GM23338 (cell line): ENCODE measurements at regions not wholly inside any gene's neighbourhood (a gene's known extent, or its start where the extent isn't known, plus 50 kb on each side); places are given as distances from the start of the nearest gene placed in this dataset.

Experiments used
- ATAC-seq: fragments of 200-7000 bp; cut with Tn5 transposase; 3 replicates; pipeline ENCODE4 v1.9.1; 2020
- DNase-seq: peaks from one replicate; pipeline ENCODE4 v3.0.0-alpha.2; 2015; ENCODE audit warnings: low spot score
- H2AFZ ChIP-seq: fragments of 200-600 bp; sonication (generic); 2 replicates; pipeline ENCODE4 v1.8.0; 2016; ENCODE audit warnings: antibody characterized with exemption, mild to moderate bottlenecking, moderate library complexity
- H3F3A ChIP-seq: fragments of 200-600 bp; sonication (generic); replicated peaks from 2 replicates; pipeline ENCODE4 v1.8.0; 2017; ENCODE audit warnings: antibody characterized with exemption, mixed run types, low read depth
- H3K27ac ChIP-seq: fragments of 200-600 bp; sonication (generic); 2 replicates; pipeline ENCODE4 v1.6.1; 2016; ENCODE audit warnings: low read depth
- H3K27me3 ChIP-seq: fragments of 200-600 bp; sonication (generic); 2 replicates; pipeline ENCODE4 v1.8.0; 2016; ENCODE audit warnings: mild to moderate bottlenecking, mixed run types, moderate library complexity; ENCODE audit not compliant: insufficient read depth
- H3K36me3 ChIP-seq: fragments of 200-600 bp; sonication (generic); 2 replicates; pipeline ENCODE4 v1.8.0; 2016; ENCODE audit warnings: mild to moderate bottlenecking; ENCODE audit not compliant: insufficient read depth
- H3K4me1 ChIP-seq: fragments of 200-600 bp; sonication (generic); 2 replicates; pipeline ENCODE4 v1.8.0; 2016; ENCODE audit warnings: mild to moderate bottlenecking, moderate library complexity; ENCODE audit not compliant: insufficient read depth
- H3K4me2 ChIP-seq: fragments of 200-600 bp; sonication (generic); 2 replicates; pipeline ENCODE4 v1.7.1; 2017; ENCODE audit warnings: mixed run types
- H3K4me3 ChIP-seq: fragments of 200-600 bp; sonication (generic); 2 replicates; pipeline ENCODE4 v1.6.1; 2016; ENCODE audit warnings: mixed run types
- H3K79me2 ChIP-seq: fragments of 200-600 bp; sonication (generic); replicated peaks from 2 replicates; pipeline ENCODE4 v1.8.0; 2017; ENCODE audit warnings: mild to moderate bottlenecking; ENCODE audit not compliant: insufficient read depth
- H3K9me2 ChIP-seq: fragments of 200-600 bp; sonication (generic); 2 replicates; pipeline ENCODE4 v1.8.0; 2017; ENCODE audit not compliant: insufficient read depth
- H4K20me1 ChIP-seq: fragments of 200-600 bp; sonication (generic); replicated peaks from 2 replicates; pipeline ENCODE4 v1.8.0; 2017; ENCODE audit warnings: mild to moderate bottlenecking; ENCODE audit not compliant: insufficient read depth
- H3K27ac Mint-ChIP-seq: 2 replicates; pipeline ENCODE4 v1.8.0; 2020; ENCODE audit warnings: inconsistent platforms, mild to moderate bottlenecking, moderate library complexity, mixed read lengths
- H3K27me3 Mint-ChIP-seq: 3 replicates; pipeline ENCODE4 v1.8.0; 2022; ENCODE audit warnings: low read depth, mild to moderate bottlenecking, moderate library complexity, mixed read lengths, inconsistent platforms; ENCODE audit not compliant: insufficient read depth, poor library complexity
- H3K36me3 Mint-ChIP-seq: 3 replicates; pipeline ENCODE4 v1.8.0; 2021; ENCODE audit warnings: low read depth, mild to moderate bottlenecking, inconsistent platforms, moderate library complexity, mixed read lengths
- H3K4me1 Mint-ChIP-seq: 3 replicates; pipeline ENCODE4 v1.8.0; 2020; ENCODE audit warnings: mild to moderate bottlenecking, inconsistent platforms, mixed read lengths
- H3K4me3 Mint-ChIP-seq: 3 replicates; pipeline ENCODE4 v1.8.0; 2021; ENCODE audit warnings: moderate library complexity, mild to moderate bottlenecking, inconsistent platforms, mixed read lengths
- H3K9me3 Mint-ChIP-seq: 3 replicates; pipeline ENCODE4 v1.8.0; 2020; ENCODE audit warnings: moderate library complexity, mild to moderate bottlenecking, inconsistent platforms, mixed read lengths
- CREB1 ChIP-seq: fragments of 250-450 bp; sonication (Bioruptor Pico); IDR thresholded peaks from 2 replicates; pipeline ENCODE4 v1.5.0; 2020; ENCODE audit warnings: low read depth, mild to moderate bottlenecking, moderate library complexity
- POLR2AphosphoS5 ChIP-seq: IDR thresholded peaks from 2 replicates; pipeline ENCODE4 v1.6.1; 2016; ENCODE audit warnings: antibody characterized with exemption, low read depth
- ZNF114 ChIP-seq: fragments of 250-450 bp; sonication (Bioruptor Pico); IDR thresholded peaks from 2 replicates; pipeline ENCODE4 v1.5.0; 2020; ENCODE audit warnings: mild to moderate bottlenecking, moderate library complexity
- ZNF331 ChIP-seq: fragments of 250-450 bp; sonication (Bioruptor Pico); IDR thresholded peaks from 2 replicates; pipeline ENCODE4 v1.5.0; 2020; ENCODE audit warnings: low read depth, mild to moderate bottlenecking, moderate library complexity
- TF ChIP-seq, protein P1 (sequence below): fragments of 250-450 bp; sonication (Bioruptor Pico); IDR thresholded peaks from 2 replicates; pipeline ENCODE4 v1.5.0; 2020; ENCODE audit warnings: mild to moderate bottlenecking, moderate library complexity
- TF ChIP-seq, protein P2 (sequence below): IDR thresholded peaks from 2 replicates; pipeline ENCODE4 v1.6.1; 2016; ENCODE audit warnings: antibody characterized with exemption

DNA sequence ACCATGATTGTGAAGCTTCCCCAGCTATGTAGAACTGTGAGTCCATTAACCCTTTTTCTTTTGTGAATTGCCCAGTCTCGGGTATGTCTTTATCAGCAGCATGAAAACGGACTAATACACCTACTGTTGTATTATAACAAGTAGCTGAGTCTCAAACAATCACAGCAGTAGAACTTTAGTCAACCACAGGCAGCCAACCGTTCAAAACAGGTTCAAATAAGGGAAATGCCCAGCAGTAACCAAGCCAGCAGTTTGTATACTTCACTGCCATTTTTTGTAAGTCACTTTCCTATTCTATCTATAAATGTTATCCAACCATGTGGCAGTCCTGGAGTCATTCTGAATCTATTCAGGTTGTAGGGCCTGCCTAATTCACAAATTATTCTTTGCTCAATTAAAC is 1560.6 kb upstream of the SLC39A10 start:
- Histone ChIP-seq H3K4me3 (no peak overlapping the region), H3K9me2 (peaks cover 5% of the 10 kb centered on the region; the same call in 1 of the 2 replicates), H3K27ac (no peak overlapping the region), H3F3A (no peaks in the 10 kb centered on the region), H3K79me2 (no peaks in the 10 kb centered on the region), H4K20me1 (no peaks in the 10 kb centered on the region), H3K4me1 (no peaks in the 10 kb centered on the region; the same call in 1 of the 2 replicates), H3K27me3 (no peaks in the 10 kb centered on the region), H3K36me3 (no peaks in the 10 kb centered on the region), H2AFZ (no peak overlapping the region), H3K4me2 (no peak overlapping the region)
- peaks cover 10% of the 10 kb centered on the region; the same call in 2 of the 3 replicates for H3K4me1 Mint-ChIP-seq
- no peak overlapping the region for H3K4me3 Mint-ChIP-seq
- DNase-seq: no peak
- peaks cover 3% of the 10 kb centered on the region for H3K27me3 Mint-ChIP-seq
- H3K27ac Mint-ChIP-seq: no peak overlapping the region
- TF ChIP-seq CREB1 (CRISPR knock-in tag) (no peak), POLR2AphosphoS5 (no peak)
- TF ChIP-seq, protein P1, sequence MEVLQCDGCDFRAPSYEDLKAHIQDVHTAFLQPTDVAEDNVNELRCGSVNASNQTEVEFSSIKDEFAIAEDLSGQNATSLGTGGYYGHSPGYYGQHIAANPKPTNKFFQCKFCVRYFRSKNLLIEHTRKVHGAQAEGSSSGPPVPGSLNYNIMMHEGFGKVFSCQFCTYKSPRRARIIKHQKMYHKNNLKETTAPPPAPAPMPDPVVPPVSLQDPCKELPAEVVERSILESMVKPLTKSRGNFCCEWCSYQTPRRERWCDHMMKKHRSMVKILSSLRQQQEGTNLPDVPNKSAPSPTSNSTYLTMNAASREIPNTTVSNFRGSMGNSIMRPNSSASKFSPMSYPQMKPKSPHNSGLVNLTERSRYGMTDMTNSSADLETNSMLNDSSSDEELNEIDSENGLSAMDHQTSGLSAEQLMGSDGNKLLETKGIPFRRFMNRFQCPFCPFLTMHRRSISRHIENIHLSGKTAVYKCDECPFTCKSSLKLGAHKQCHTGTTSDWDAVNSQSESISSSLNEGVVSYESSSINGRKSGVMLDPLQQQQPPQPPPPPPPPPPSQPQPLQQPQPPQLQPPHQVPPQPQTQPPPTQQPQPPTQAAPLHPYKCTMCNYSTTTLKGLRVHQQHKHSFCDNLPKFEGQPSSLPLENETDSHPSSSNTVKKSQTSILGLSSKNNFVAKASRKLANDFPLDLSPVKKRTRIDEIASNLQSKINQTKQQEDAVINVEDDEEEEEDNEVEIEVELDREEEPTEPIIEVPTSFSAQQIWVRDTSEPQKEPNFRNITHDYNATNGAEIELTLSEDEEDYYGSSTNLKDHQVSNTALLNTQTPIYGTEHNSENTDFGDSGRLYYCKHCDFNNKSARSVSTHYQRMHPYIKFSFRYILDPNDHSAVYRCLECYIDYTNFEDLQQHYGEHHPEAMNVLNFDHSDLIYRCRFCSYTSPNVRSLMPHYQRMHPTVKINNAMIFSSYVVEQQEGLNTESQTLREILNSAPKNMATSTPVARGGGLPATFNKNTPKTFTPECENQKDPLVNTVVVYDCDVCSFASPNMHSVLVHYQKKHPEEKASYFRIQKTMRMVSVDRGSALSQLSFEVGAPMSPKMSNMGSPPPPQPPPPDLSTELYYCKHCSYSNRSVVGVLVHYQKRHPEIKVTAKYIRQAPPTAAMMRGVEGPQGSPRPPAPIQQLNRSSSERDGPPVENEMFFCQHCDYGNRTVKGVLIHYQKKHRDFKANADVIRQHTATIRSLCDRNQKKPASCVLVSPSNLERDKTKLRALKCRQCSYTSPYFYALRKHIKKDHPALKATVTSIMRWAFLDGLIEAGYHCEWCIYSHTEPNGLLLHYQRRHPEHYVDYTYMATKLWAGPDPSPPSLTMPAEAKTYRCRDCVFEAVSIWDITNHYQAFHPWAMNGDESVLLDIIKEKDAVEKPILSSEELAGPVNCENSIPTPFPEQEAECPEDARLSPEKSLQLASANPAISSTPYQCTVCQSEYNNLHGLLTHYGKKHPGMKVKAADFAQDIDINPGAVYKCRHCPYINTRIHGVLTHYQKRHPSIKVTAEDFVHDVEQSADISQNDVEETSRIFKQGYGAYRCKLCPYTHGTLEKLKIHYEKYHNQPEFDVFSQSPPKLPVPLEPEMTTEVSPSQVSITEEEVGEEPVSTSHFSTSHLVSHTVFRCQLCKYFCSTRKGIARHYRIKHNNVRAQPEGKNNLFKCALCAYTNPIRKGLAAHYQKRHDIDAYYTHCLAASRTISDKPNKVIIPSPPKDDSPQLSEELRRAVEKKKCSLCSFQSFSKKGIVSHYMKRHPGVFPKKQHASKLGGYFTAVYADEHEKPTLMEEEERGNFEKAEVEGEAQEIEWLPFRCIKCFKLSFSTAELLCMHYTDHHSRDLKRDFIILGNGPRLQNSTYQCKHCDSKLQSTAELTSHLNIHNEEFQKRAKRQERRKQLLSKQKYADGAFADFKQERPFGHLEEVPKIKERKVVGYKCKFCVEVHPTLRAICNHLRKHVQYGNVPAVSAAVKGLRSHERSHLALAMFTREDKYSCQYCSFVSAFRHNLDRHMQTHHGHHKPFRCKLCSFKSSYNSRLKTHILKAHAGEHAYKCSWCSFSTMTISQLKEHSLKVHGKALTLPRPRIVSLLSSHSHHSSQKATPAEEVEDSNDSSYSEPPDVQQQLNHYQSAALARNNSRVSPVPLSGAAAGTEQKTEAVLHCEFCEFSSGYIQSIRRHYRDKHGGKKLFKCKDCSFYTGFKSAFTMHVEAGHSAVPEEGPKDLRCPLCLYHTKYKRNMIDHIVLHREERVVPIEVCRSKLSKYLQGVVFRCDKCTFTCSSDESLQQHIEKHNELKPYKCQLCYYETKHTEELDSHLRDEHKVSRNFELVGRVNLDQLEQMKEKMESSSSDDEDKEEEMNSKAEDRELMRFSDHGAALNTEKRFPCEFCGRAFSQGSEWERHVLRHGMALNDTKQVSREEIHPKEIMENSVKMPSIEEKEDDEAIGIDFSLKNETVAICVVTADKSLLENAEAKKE: no peak
- ATAC-seq: no peak
- no peaks in the 10 kb centered on the region for H3K36me3 Mint-ChIP-seq
- H3K9me3 Mint-ChIP-seq: no peaks in the 10 kb centered on the region

DNA sequence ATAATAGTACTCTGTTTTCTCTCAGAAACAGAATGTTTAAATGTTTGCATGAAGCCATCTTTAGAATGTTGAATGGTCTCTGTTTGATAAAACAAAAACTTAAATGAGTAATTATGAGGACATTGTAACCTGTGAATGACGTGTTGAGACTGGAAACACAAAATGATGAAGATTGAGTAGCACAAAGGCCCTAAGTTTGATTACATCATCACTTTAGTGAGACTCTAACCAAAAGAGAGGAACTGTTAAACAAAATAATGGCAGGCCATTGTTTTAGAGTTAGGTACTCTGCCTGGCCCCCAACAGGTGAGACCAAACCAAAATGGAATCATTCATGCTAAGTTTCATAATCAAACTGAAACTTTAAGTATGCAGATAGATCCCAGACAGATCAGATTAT is 1561.7 kb upstream of the SLC39A10 start:
- H3K4me2 ChIP-seq: no peak overlapping the region
- H3K36me3 Mint-ChIP-seq: no peaks in the 10 kb centered on the region
- H3K4me1 ChIP-seq: no peaks in the 10 kb centered on the region; the same call in 1 of the 2 replicates
- H3K27me3 Mint-ChIP-seq: peaks cover 3% of the 10 kb centered on the region
- H3K9me2 ChIP-seq: peaks cover 5% of the 10 kb centered on the region; the same call in 1 of the 2 replicates
- H3K4me3 ChIP-seq: no peak overlapping the region
- H3K4me3 Mint-ChIP-seq: no peak overlapping the region
- H3F3A ChIP-seq: no peaks in the 10 kb centered on the region
- no peak for DNase-seq
- no peaks in the 10 kb centered on the region for H3K9me3 Mint-ChIP-seq
- no peak overlapping the region for H2AFZ ChIP-seq
- H3K27me3 ChIP-seq: no peaks in the 10 kb centered on the region
- H3K79me2 ChIP-seq: no peaks in the 10 kb centered on the region
- H4K20me1 ChIP-seq: no peaks in the 10 kb centered on the region
- H3K4me1 Mint-ChIP-seq: peaks cover 10% of the 10 kb centered on the region; the same call in 2 of the 3 replicates
- no peak for ATAC-seq
- H3K36me3 ChIP-seq: no peaks in the 10 kb centered on the region
- no peak overlapping the region for H3K27ac Mint-ChIP-seq
- H3K27ac ChIP-seq: no peak overlapping the region
- TF ChIP-seq ZNF331: no peak
- TF ChIP-seq ZNF114 (CRISPR knock-in tag): no peak
- TF ChIP-seq CREB1 (CRISPR knock-in tag): no peak
- TF ChIP-seq, protein P2, sequence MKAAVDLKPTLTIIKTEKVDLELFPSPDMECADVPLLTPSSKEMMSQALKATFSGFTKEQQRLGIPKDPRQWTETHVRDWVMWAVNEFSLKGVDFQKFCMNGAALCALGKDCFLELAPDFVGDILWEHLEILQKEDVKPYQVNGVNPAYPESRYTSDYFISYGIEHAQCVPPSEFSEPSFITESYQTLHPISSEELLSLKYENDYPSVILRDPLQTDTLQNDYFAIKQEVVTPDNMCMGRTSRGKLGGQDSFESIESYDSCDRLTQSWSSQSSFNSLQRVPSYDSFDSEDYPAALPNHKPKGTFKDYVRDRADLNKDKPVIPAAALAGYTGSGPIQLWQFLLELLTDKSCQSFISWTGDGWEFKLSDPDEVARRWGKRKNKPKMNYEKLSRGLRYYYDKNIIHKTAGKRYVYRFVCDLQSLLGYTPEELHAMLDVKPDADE: no peak
